ENCODE measurements at regions not wholly inside any gene's neighbourhood (a gene's known extent, or its start where the extent isn't known, plus 50 kb on each side); places are given as distances from the start of the nearest gene placed in this dataset.

DNA sequence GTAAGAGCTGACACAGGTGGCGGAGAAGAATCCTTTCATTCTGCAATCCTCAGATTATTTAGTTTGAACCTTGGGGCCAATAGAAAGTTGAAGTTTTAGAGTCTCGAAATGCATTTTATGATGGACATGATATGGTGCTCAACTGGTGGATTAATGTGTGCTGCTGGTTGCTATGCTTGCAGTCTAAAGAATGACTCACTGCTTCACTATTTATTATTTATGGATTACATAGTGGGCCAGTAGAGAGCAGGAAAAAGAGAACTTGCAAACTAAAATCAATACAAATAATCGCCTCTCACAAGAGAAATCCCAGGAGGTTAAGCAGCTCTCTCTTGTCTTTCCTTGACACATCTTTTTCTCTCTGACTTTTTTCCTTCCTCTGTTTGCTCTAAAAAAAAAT, 2326.8 kb upstream of the AGA start:
- H4K5ac ChIP-seq (ENCODE audit: low read length): no peak overlapping the region
- H3K27ac ChIP-seq (ENCODE audit: low read depth, low read length): no peak overlapping the region
- no peak overlapping the region for H3K4me3 ChIP-seq (ENCODE audit: low read length)
- no peak overlapping the region for H2BK5ac ChIP-seq (ENCODE audit: low read length)
- H3K23ac ChIP-seq (ENCODE audit: low read length): no peak overlapping the region
- no peak overlapping the region for H2BK15ac ChIP-seq (replicated peaks; ENCODE audit: low read depth)
- H3K27me3 ChIP-seq (ENCODE audit: insufficient read depth, low read length, poor library complexity): no peaks in the 10 kb centered on the region
- H3K79me2 ChIP-seq (ENCODE audit: control insufficient read depth, insufficient read depth, low read length): no peaks in the 10 kb centered on the region
- WGBS (ENCODE audit: extremely low coverage, insufficient coverage, low lambda C conversion rate): no CpG with 5 or more reads among the region's 3 CpGs
- H4K8ac ChIP-seq (ENCODE audit: low read depth, low read length): no peak overlapping the region
- no peak overlapping the region for H3K18ac ChIP-seq (ENCODE audit: low read length)
- H3K79me1 ChIP-seq (ENCODE audit: low read length): no peaks in the 10 kb centered on the region
- H3K56ac ChIP-seq (ENCODE audit: low read length): no peak overlapping the region
- H3K4me1 ChIP-seq (ENCODE audit: control insufficient read depth, low read depth, low read length): no peaks in the 10 kb centered on the region
- H3K4ac ChIP-seq (ENCODE audit: low read depth, low read length): no peak overlapping the region
- H2AK5ac ChIP-seq (ENCODE audit: low read length): no peak overlapping the region
- no peak overlapping the region for H3K9ac ChIP-seq (ENCODE audit: low read length)
- no peak overlapping the region for H3K4me2 ChIP-seq (ENCODE audit: low read length)
- H2BK120ac ChIP-seq (ENCODE audit: low read depth, low read length): no peak overlapping the region
- no peak for DNase-seq
- H3K36me3 ChIP-seq (ENCODE audit: control insufficient read depth, insufficient read depth, low read length): no peaks in the 10 kb centered on the region

DNA sequence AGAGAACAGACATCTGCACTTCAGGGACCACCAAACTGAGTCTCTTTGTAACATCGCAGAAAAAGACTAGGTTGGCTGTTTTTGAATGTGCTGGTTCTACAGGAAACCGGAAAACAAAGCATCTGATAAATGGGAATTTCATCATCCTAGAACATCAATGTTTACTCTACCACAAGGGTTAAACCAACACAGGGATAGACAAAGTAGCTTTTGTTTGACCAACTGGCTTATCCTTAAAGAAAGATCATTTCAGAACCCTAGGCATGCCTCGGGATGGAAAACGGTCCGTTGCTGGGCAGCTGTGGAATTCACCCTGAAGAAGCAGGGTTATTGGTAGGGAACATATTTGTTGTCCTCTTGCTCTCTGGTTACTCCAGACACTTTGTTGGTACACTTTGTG, 2355.5 kb upstream of the AGA start:
- H2BK15ac ChIP-seq (replicated peaks; ENCODE audit: low read depth): no peak overlapping the region
- H3K56ac ChIP-seq (ENCODE audit: low read length): no peak overlapping the region
- no peak overlapping the region for H3K27ac ChIP-seq (ENCODE audit: low read depth, low read length)
- H3K9ac ChIP-seq (ENCODE audit: low read length): no peak overlapping the region
- no peaks in the 10 kb centered on the region for H3K79me2 ChIP-seq (ENCODE audit: control insufficient read depth, insufficient read depth, low read length)
- no peak overlapping the region for H4K8ac ChIP-seq (ENCODE audit: low read depth, low read length)
- no peaks in the 10 kb centered on the region for H3K36me3 ChIP-seq (ENCODE audit: control insufficient read depth, insufficient read depth, low read length)
- H3K18ac ChIP-seq (ENCODE audit: low read length): no peak overlapping the region
- H3K4me3 ChIP-seq (ENCODE audit: low read length): no peak overlapping the region
- H3K27me3 ChIP-seq (ENCODE audit: insufficient read depth, low read length, poor library complexity): no peaks in the 10 kb centered on the region
- H2BK120ac ChIP-seq (ENCODE audit: low read depth, low read length): no peak overlapping the region
- no peaks in the 10 kb centered on the region for H3K79me1 ChIP-seq (ENCODE audit: low read length)
- no CpG with 5 or more reads among the region's 5 CpGs for WGBS (ENCODE audit: extremely low coverage, insufficient coverage, low lambda C conversion rate)
- no peak overlapping the region for H3K23ac ChIP-seq (ENCODE audit: low read length)
- H3K4me1 ChIP-seq (ENCODE audit: control insufficient read depth, low read depth, low read length): no peaks in the 10 kb centered on the region
- no peak overlapping the region for H2AK5ac ChIP-seq (ENCODE audit: low read length)
- no peak for DNase-seq
- H3K4me2 ChIP-seq (ENCODE audit: low read length): no peak overlapping the region
- no peak overlapping the region for H3K4ac ChIP-seq (ENCODE audit: low read depth, low read length)
- H4K5ac ChIP-seq (ENCODE audit: low read length): no peak overlapping the region
- H2BK5ac ChIP-seq (ENCODE audit: low read length): no peak overlapping the region

DNA sequence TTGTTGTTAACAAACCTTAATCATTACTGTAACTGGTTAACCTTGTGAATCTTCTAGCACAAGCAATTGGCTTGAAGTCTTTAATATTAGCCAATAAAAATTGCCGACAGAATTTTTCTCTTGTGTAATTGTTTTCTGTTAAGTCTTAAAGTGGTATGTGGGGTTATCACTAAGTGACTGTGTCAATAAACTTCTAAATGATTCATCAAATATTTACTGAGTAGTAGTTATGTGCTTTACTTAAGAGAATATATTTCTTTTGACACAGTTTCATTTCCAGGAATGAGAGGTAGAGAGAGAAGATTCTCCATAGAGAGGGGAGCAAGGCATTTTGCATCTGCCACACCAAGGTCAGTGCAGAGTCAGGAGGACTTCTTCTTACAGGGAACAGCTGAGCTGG, 2361.6 kb upstream of the AGA start:
- Histone ChIP-seq H2BK15ac (replicated peaks; ENCODE audit: low read depth) (no peak overlapping the region), H2BK5ac (ENCODE audit: low read length) (no peak overlapping the region)

DNA sequence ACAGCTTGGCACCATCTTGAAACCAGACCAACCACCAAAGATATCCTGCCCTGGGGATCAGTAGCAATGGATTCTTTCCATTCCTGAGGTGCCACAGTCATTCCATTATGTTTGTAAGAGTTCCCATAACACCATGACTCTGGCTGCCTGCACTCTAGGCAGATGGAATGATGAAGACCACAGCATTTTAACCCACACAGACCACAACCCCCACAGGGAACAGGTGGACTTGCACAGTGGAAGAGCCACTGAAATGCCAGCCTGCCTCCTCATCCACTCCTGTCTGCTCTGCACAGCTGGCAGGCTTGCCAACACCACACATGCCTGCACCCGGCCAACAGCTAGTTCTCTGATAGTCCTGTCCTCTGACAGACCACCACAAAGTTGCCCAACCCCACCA, 2362.2 kb upstream of the AGA start:
- WGBS (ENCODE audit: extremely low coverage, insufficient coverage, low lambda C conversion rate): no CpG with 5 or more reads among the region's 1 CpG
- no peak overlapping the region for H3K9ac ChIP-seq (ENCODE audit: low read length)
- no peaks in the 10 kb centered on the region for H3K27me3 ChIP-seq (ENCODE audit: insufficient read depth, low read length, poor library complexity)
- H3K27ac ChIP-seq (ENCODE audit: low read depth, low read length): no peak overlapping the region
- H3K23ac ChIP-seq (ENCODE audit: low read length): no peak overlapping the region
- no peak overlapping the region for H3K4me2 ChIP-seq (ENCODE audit: low read length)
- H2BK5ac ChIP-seq (ENCODE audit: low read length): no peak overlapping the region
- no peak overlapping the region for H3K56ac ChIP-seq (ENCODE audit: low read length)
- H3K79me1 ChIP-seq (ENCODE audit: low read length): no peaks in the 10 kb centered on the region
- H2AK5ac ChIP-seq (ENCODE audit: low read length): no peak overlapping the region
- no peak overlapping the region for H3K18ac ChIP-seq (ENCODE audit: low read length)
- H4K8ac ChIP-seq (ENCODE audit: low read depth, low read length): no peak overlapping the region
- no peak overlapping the region for H3K4ac ChIP-seq (ENCODE audit: low read depth, low read length)
- H3K79me2 ChIP-seq (ENCODE audit: control insufficient read depth, insufficient read depth, low read length): no peaks in the 10 kb centered on the region
- no peak overlapping the region for H4K5ac ChIP-seq (ENCODE audit: low read length)
- H2BK15ac ChIP-seq (replicated peaks; ENCODE audit: low read depth): no peak overlapping the region
- no peak overlapping the region for H3K4me3 ChIP-seq (ENCODE audit: low read length)
- no peak overlapping the region for H2BK120ac ChIP-seq (ENCODE audit: low read depth, low read length)
- no peaks in the 10 kb centered on the region for H3K36me3 ChIP-seq (ENCODE audit: control insufficient read depth, insufficient read depth, low read length)
- H3K4me1 ChIP-seq (ENCODE audit: control insufficient read depth, low read depth, low read length): no peaks in the 10 kb centered on the region
- peak; percentile 6 for DNase-seq

More for the DNA sequence above, 2361.6 kb upstream of the AGA start:
- no peak overlapping the region for H3K4me3 ChIP-seq (ENCODE audit: low read length)
- H3K4me2 ChIP-seq (ENCODE audit: low read length): no peak overlapping the region
- no peak overlapping the region for H2BK120ac ChIP-seq (ENCODE audit: low read depth, low read length)
- H3K27ac ChIP-seq (ENCODE audit: low read depth, low read length): no peak overlapping the region
- no peak overlapping the region for H4K5ac ChIP-seq (ENCODE audit: low read length)
- H3K4ac ChIP-seq (ENCODE audit: low read depth, low read length): no peak overlapping the region
- no peak overlapping the region for H3K23ac ChIP-seq (ENCODE audit: low read length)
- H2AK5ac ChIP-seq (ENCODE audit: low read length): no peak overlapping the region
- no peaks in the 10 kb centered on the region for H3K4me1 ChIP-seq (ENCODE audit: control insufficient read depth, low read depth, low read length)
- H3K18ac ChIP-seq (ENCODE audit: low read length): no peak overlapping the region
- no peaks in the 10 kb centered on the region for H3K79me1 ChIP-seq (ENCODE audit: low read length)
- no peak overlapping the region for H3K9ac ChIP-seq (ENCODE audit: low read length)
- no peaks in the 10 kb centered on the region for H3K79me2 ChIP-seq (ENCODE audit: control insufficient read depth, insufficient read depth, low read length)
- H4K8ac ChIP-seq (ENCODE audit: low read depth, low read length): no peak overlapping the region
- H3K36me3 ChIP-seq (ENCODE audit: control insufficient read depth, insufficient read depth, low read length): no peaks in the 10 kb centered on the region
- WGBS (ENCODE audit: extremely low coverage, insufficient coverage, low lambda C conversion rate): no CpG with 5 or more reads among the region's 1 CpG
- DNase-seq: no peak
- H3K27me3 ChIP-seq (ENCODE audit: insufficient read depth, low read length, poor library complexity): no peaks in the 10 kb centered on the region
- H3K56ac ChIP-seq (ENCODE audit: low read length): no peak overlapping the region

DNA sequence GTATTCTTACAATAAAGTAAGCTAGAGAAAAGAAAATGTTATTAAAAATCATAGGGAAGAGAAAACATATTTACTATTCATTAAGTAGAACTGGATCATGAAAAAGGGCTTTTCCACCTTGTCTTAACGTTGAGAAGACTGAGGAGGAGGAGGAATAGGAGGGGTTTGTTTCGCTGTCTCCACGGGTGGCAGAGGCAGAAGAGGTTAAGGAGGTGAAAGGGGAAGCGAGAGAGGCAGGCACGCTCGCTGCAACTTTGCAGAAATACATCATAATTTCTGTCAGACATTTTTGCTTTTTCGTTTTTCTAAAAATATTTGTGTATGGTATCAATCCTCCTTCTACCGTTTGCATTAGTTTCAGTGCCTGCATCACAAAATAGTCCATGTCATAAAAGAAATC, 2375.1 kb upstream of the AGA start:
- Histone ChIP-seq H3K56ac (ENCODE audit: low read length) (no peak overlapping the region), H3K27me3 (ENCODE audit: insufficient read depth, low read length, poor library complexity) (no peaks in the 10 kb centered on the region), H3K27ac (ENCODE audit: low read depth, low read length) (no peak overlapping the region)

DNA sequence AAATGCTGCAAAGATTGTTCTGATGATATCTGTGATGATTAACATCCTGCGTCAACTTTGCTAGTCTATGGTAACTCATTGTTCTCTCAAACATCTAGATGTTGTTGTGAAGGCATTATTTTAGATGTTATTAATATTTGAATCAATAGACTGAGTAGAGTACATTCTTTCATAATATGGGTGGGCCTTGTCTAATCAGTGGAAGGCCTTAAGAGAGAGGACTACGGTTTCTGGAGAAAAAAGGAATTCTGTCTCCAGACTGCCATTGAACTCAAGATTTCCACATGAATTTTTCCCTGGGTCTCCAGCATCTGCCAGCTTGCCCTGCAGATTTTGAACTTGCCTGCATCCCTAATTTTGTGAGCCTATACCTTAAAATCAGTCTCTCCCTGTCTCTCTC, 2381.1 kb upstream of the AGA start:
- Histone ChIP-seq H3K4ac (ENCODE audit: low read depth, low read length) (no peak overlapping the region), H2AK5ac (ENCODE audit: low read length) (no peak overlapping the region), H3K56ac (ENCODE audit: low read length) (no peak overlapping the region), H3K4me1 (ENCODE audit: control insufficient read depth, low read depth, low read length) (no peaks in the 10 kb centered on the region), H2BK15ac (replicated peaks; ENCODE audit: low read depth) (no peak overlapping the region), H3K9ac (ENCODE audit: low read length) (no peak overlapping the region), H3K79me1 (ENCODE audit: low read length) (no peaks in the 10 kb centered on the region), H2BK120ac (ENCODE audit: low read depth, low read length) (no peak overlapping the region), H3K36me3 (ENCODE audit: control insufficient read depth, insufficient read depth, low read length) (no peaks in the 10 kb centered on the region), H3K23ac (ENCODE audit: low read length) (no peak overlapping the region), H4K5ac (ENCODE audit: low read length) (no peak overlapping the region), H3K27me3 (ENCODE audit: insufficient read depth, low read length, poor library complexity) (no peaks in the 10 kb centered on the region), H4K8ac (ENCODE audit: low read depth, low read length) (no peak overlapping the region), H3K4me2 (ENCODE audit: low read length) (no peak overlapping the region), H3K27ac (ENCODE audit: low read depth, low read length) (no peak overlapping the region), H2BK5ac (ENCODE audit: low read length) (no peak overlapping the region), H3K18ac (ENCODE audit: low read length) (no peak overlapping the region), H3K79me2 (ENCODE audit: control insufficient read depth, insufficient read depth, low read length) (no peaks in the 10 kb centered on the region), H3K4me3 (ENCODE audit: low read length) (no peak overlapping the region)
- no CpG with 5 or more reads among the region's 2 CpGs for WGBS (ENCODE audit: extremely low coverage, insufficient coverage, low lambda C conversion rate)
- no peak for DNase-seq

More for the DNA sequence above, 2375.1 kb upstream of the AGA start:
- no peaks in the 10 kb centered on the region for H3K79me1 ChIP-seq (ENCODE audit: low read length)
- H3K4me1 ChIP-seq (ENCODE audit: control insufficient read depth, low read depth, low read length): no peaks in the 10 kb centered on the region
- H3K23ac ChIP-seq (ENCODE audit: low read length): no peak overlapping the region
- H3K4me3 ChIP-seq (ENCODE audit: low read length): no peak overlapping the region
- H3K18ac ChIP-seq (ENCODE audit: low read length): no peak overlapping the region
- no peak overlapping the region for H3K4me2 ChIP-seq (ENCODE audit: low read length)
- no CpG with 5 or more reads among the region's 8 CpGs for WGBS (ENCODE audit: extremely low coverage, insufficient coverage, low lambda C conversion rate)
- H2BK5ac ChIP-seq (ENCODE audit: low read length): no peak overlapping the region
- no peak overlapping the region for H2BK120ac ChIP-seq (ENCODE audit: low read depth, low read length)
- H4K5ac ChIP-seq (ENCODE audit: low read length): no peak overlapping the region
- no peak for DNase-seq
- no peak overlapping the region for H2AK5ac ChIP-seq (ENCODE audit: low read length)
- H3K4ac ChIP-seq (ENCODE audit: low read depth, low read length): no peak overlapping the region
- H3K36me3 ChIP-seq (ENCODE audit: control insufficient read depth, insufficient read depth, low read length): no peaks in the 10 kb centered on the region
- no peaks in the 10 kb centered on the region for H3K79me2 ChIP-seq (ENCODE audit: control insufficient read depth, insufficient read depth, low read length)
- H3K9ac ChIP-seq (ENCODE audit: low read length): no peak overlapping the region
- H4K8ac ChIP-seq (ENCODE audit: low read depth, low read length): no peak overlapping the region
- H2BK15ac ChIP-seq (replicated peaks; ENCODE audit: low read depth): no peak overlapping the region

All from mesendoderm (in vitro differentiated cells).